ENCODE measurements at regions not wholly inside any gene's neighbourhood (a gene's known extent, or its start where the extent isn't known, plus 50 kb on each side); places are given as distances from the start of the nearest gene placed in this dataset.

DNA sequence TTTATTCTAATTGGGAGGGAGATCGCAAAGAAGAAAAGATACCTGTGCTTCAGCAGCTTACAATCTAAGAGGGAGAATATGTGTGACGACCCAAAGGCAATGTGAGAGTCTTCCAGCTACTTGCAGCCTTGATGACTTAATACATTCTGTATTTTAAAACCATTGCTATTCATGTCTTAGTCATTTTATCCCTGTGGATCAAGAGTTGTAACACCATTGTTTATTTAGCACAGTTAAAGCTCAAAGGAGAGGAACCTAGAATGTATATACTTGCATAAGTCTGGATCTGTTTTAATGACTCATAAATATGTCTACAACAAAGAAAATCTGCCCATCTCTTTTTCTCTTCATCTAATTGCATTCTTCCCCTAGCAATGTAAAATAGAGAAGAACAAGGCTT, 117.9 kb upstream of the DLX6 start:
- DNase-seq (ENCODE audit: low spot score in 2 of 2) = no peak
- WGBS = 86% methylated on average over 2 of the region's 2 CpGs
- Histone ChIP-seq H3K27me3 (no peaks in the 10 kb centered on the region), H3K4me1 (no peaks in the 10 kb centered on the region), H3K4me3 (no peak overlapping the region), H3K27ac (no peak overlapping the region), H3K36me3 (no peaks in the 10 kb centered on the region), H3K9me3 (no peaks in the 10 kb centered on the region)
- TF ChIP-seq POLR2AphosphoS5 (IDR thresholded peaks at IDR 0.05) (no peak), EP300 (IDR thresholded peaks at IDR 0.05) (no peak), POLR2A (IDR thresholded peaks at IDR 0.05) (no peak)
- TF ChIP-seq, protein P1, sequence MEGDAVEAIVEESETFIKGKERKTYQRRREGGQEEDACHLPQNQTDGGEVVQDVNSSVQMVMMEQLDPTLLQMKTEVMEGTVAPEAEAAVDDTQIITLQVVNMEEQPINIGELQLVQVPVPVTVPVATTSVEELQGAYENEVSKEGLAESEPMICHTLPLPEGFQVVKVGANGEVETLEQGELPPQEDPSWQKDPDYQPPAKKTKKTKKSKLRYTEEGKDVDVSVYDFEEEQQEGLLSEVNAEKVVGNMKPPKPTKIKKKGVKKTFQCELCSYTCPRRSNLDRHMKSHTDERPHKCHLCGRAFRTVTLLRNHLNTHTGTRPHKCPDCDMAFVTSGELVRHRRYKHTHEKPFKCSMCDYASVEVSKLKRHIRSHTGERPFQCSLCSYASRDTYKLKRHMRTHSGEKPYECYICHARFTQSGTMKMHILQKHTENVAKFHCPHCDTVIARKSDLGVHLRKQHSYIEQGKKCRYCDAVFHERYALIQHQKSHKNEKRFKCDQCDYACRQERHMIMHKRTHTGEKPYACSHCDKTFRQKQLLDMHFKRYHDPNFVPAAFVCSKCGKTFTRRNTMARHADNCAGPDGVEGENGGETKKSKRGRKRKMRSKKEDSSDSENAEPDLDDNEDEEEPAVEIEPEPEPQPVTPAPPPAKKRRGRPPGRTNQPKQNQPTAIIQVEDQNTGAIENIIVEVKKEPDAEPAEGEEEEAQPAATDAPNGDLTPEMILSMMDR (IDR thresholded peaks at IDR 0.05) = no peak

DNA sequence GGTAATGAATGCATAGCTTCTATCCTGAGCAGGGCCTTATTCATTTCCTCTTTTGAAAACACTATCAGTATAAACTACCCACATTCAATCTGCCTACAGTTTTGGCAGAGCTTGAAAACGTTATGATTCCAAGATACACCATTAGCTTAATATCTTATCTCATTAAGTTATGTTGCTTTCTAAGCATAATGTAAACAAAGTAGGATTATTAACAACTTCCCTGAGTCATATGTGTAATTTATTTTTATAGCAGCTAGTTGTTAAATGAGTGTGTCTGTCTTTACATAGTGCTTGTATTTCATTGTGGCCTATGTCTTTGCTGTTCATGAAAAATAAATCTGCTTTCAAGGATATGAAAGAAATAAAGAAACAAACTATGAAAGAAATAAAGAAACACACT, 106.2 kb upstream of the DLX6 start:
- no peak for DNase-seq (ENCODE audit: low spot score in 2 of 2)
- no peak overlapping the region for H3K4me3 ChIP-seq
- TF ChIP-seq, protein P1 (IDR thresholded peaks at IDR 0.05) = no peak
- TF ChIP-seq EP300 (IDR thresholded peaks at IDR 0.05) (no peak), POLR2A (IDR thresholded peaks at IDR 0.05) (no peak), POLR2AphosphoS5 (IDR thresholded peaks at IDR 0.05) (no peak)
- H3K36me3 ChIP-seq = no peaks in the 10 kb centered on the region
- no peaks in the 10 kb centered on the region for H3K27me3 ChIP-seq
- H3K4me1 ChIP-seq = peaks cover 4% of the 10 kb centered on the region
- 22% methylated on average over 1 of the region's 1 CpG for WGBS
- no peaks in the 10 kb centered on the region for H3K9me3 ChIP-seq
- H3K27ac ChIP-seq = no peak overlapping the region

DNA sequence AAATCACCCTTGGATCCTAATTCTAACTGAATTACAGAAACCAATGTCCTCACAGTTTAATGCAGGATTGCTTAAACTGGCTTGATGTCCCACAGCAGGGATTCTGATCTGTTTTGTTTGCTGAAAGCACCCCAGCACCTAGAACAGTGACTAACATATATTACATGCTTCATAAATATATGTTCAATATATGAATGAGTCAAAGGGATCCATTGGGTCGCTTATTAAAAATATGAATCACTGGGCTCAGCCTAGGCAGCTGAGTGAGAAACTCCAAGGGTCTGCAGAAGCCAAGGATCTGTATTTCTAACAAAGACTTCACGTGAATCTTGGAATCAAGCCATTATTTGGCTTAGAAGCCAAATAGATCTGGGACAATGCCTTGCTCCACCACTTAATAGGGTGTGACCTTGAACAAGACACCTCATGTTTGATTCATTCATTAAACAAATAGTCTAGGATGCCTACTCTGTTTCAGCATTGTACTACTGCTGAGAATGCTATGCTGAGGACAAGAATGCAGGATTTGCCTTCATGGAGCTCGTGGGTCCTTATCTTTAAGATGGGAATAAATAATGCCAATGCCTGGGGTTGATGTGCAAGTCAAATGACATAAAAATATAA, 103.4 kb upstream of the DLX6 start:
- WGBS = 40% methylated on average over 3 of the region's 3 CpGs
- Histone ChIP-seq H3K9me3 (no peaks in the 10 kb centered on the region), H3K36me3 (no peaks in the 10 kb centered on the region), H3K27ac (no peak overlapping the region), H3K4me3 (no peak overlapping the region), H3K4me1 (peaks cover 4% of the 10 kb centered on the region), H3K27me3 (no peaks in the 10 kb centered on the region)
- DNase-seq (ENCODE audit: low spot score in 2 of 2) = no peak
- TF ChIP-seq EP300 (IDR thresholded peaks at IDR 0.05) = no peak

DNA sequence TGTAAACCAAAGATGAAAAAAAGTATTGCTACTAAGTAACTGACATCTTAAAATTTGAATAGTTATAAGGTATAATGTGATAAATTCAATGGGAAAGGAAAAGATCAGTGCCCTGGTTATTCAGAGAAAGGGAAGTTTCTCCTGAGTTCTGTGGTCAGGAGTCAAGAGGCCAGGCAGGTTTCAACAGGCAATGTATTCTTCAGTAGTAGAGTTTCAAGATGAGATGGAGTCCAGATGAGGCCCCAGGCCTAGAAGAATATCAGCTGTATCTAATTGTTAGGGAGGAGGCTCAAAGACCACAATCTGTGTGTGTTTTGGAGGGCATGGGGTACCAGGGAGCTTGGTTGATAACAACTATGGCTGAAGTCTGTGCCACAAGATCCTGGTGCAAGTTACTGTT, 101.4 kb upstream of the DLX6 start:
- Histone ChIP-seq H3K27ac (no peak overlapping the region), H3K4me1 (peaks cover 4% of the 10 kb centered on the region), H3K27me3 (no peaks in the 10 kb centered on the region), H3K4me3 (no peak overlapping the region), H3K36me3 (no peaks in the 10 kb centered on the region), H3K9me3 (no peaks in the 10 kb centered on the region)
- TF ChIP-seq, protein P1 (IDR thresholded peaks at IDR 0.05) = no peak
- TF ChIP-seq EP300 (IDR thresholded peaks at IDR 0.05) = no peak
- TF ChIP-seq POLR2AphosphoS5 (IDR thresholded peaks at IDR 0.05) = no peak
- DNase-seq (ENCODE audit: low spot score in 2 of 2) = no peak

DNA sequence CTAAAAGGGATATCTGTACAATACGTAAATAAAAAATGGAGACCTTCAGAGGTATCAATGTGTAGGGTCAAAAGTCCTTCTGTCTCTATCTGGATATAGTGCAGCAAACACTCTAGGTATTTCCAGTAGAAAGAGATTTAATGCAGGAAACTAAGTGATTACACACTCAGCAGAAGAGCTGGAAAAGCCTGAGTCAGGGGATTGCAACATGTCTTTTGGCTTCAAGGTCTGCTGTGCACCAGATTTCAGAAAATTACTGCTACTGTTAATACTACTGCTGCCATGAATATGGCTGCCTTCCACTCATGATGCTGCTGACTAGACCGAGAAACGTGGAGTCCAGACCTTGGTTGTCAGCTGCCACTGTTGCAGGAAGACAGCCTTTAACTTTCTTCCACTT, 94.9 kb upstream of the DLX6 start:
- 61% methylated on average over 3 of the region's 3 CpGs for WGBS
- TF ChIP-seq POLR2A (IDR thresholded peaks at IDR 0.05) (no peak), POLR2AphosphoS5 (IDR thresholded peaks at IDR 0.05) (no peak), EP300 (IDR thresholded peaks at IDR 0.05) (no peak)
- TF ChIP-seq, protein P1 (IDR thresholded peaks at IDR 0.05) = no peak
- no peaks in the 10 kb centered on the region for H3K36me3 ChIP-seq
- H3K27me3 ChIP-seq = no peaks in the 10 kb centered on the region
- no peak overlapping the region for H3K4me3 ChIP-seq
- H3K9me3 ChIP-seq = no peaks in the 10 kb centered on the region
- no peak for DNase-seq (ENCODE audit: low spot score in 2 of 2)
- H3K27ac ChIP-seq = no peak overlapping the region
- no peaks in the 10 kb centered on the region for H3K4me1 ChIP-seq

DNA sequence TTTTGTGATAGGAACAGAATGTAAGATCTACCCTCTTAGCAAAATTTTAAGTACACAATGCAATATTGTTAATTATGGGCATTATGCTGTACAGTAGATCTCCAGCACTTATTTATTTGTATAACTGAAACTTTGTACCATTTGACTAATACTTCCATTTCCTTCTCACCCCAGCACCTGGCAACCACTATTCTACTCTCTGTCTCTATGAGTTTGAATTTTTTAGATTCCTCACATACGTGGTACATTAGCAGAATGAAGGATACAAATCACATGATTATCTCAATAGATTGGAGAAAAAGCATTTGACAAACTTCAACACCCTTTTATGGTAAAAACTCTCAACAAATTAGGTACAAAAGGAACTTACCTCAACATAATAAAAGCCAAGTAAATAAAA, 90.3 kb upstream of the DLX6 start:
- Histone ChIP-seq H3K4me1 (no peaks in the 10 kb centered on the region), H3K4me3 (no peak overlapping the region), H3K27ac (no peak overlapping the region), H3K9me3 (no peaks in the 10 kb centered on the region), H3K27me3 (no peaks in the 10 kb centered on the region), H3K36me3 (no peaks in the 10 kb centered on the region)
- WGBS = 60% methylated on average over 1 of the region's 1 CpG
- DNase-seq (ENCODE audit: low spot score in 2 of 2) = no peak
- TF ChIP-seq POLR2A (IDR thresholded peaks at IDR 0.05) (no peak), EP300 (IDR thresholded peaks at IDR 0.05) (no peak), POLR2AphosphoS5 (IDR thresholded peaks at IDR 0.05) (no peak)
- TF ChIP-seq, protein P1 (IDR thresholded peaks at IDR 0.05) = no peak

Data from suprapubic skin (tissue), 4 donors.